SK-N-SH (cell line): ENCODE measurements at regions not wholly inside any gene's neighbourhood (a gene's known extent, or its start where the extent isn't known, plus 50 kb on each side); places are given as distances from the start of the nearest gene placed in this dataset.

ENCODE experiments used
- CTCF ChIA-PET: fragments of 300-600, 350-600 bp; formaldehyde crosslinking; extraction: SDS; loops from one replicate; lab custom pipeline; 2021; lab: Yijun Ruan, JAX
- POLR2A ChIA-PET: fragments of 350-600 bp; sonication (Branson Sonifier 250); formaldehyde crosslinking; extraction: SDS; loops from one replicate; lab custom pipeline; 2020; ENCODE audit warnings: antibody characterized with exemption, inconsistent platforms; lab: Yijun Ruan, JAX
- DNase-seq: peaks from one replicate; pipeline ENCODE4 v3.0.0; 2012
- H2AFZ ChIP-seq: fragments of 200-600 bp; sonication (generic); 2 replicates; pipeline ENCODE4 v1.8.1; 2016; ENCODE audit warnings: antibody characterized with exemption, mild to moderate bottlenecking, low read depth
- H3F3A ChIP-seq: fragments of 200-600 bp; sonication (generic); replicated peaks from 2 replicates; pipeline ENCODE3; 2016; ENCODE audit warnings: antibody characterized with exemption, mild to moderate bottlenecking; ENCODE audit not compliant: insufficient read depth
- H3K27ac ChIP-seq, 2 experiments: fragments of 200-500 bp in 1 of 2; fragments of 200-600 bp in 1 of 2; sonication (Bioruptor generic) in 1 of 2; sonication (generic), shearing (Covaris generic) in 1 of 2; 2 replicates each; pipeline versions ENCODE4 v1.5.1 to v1.6.1; 2014 to 2016; ENCODE audit warnings: low read depth in 2 of 2, inconsistent platforms in 1 of 2, low read length in 1 of 2, mild to moderate bottlenecking in 1 of 2, mixed read lengths in 1 of 2
- H3K27me3 ChIP-seq: fragments of 200-600 bp; sonication (generic), shearing (Covaris generic); 2 replicates; pipeline ENCODE4 v1.6.1; 2016; ENCODE audit warnings: mixed run types; ENCODE audit not compliant: insufficient read depth
- H3K36me3 ChIP-seq, 2 experiments: fragments of 200-500 bp in 1 of 2; fragments of 200-600 bp in 1 of 2; sonication (Bioruptor generic) in 1 of 2; sonication (generic) in 1 of 2; replicated peaks in 1 of 2; 2 replicates each; pipeline versions ENCODE3 to v1.5.1; 2014 to 2016; ENCODE audit warnings: low read length in 1 of 2, mild to moderate bottlenecking in 1 of 2; ENCODE audit not compliant: insufficient read depth in 2 of 2, control insufficient read depth in 1 of 2
- H3K4me1 ChIP-seq, 2 experiments: fragments of 200-500 bp in 1 of 2; fragments of 200-600 bp in 1 of 2; sonication (Bioruptor generic) in 1 of 2; sonication (generic), shearing (Covaris generic) in 1 of 2; 2 replicates each; pipeline versions ENCODE4 v1.5.1 to v1.6.1; 2014 to 2016; ENCODE audit warnings: low read depth in 1 of 2, low read length in 1 of 2, mixed run types in 1 of 2; ENCODE audit not compliant: insufficient read depth in 2 of 2, control insufficient read depth in 1 of 2
- H3K4me2 ChIP-seq: fragments of 200-600 bp; sonication (generic), shearing (Covaris generic); 2 replicates; pipeline ENCODE4 v1.6.1; 2017; ENCODE audit warnings: mixed run types
- H3K4me3 ChIP-seq, 2 experiments: fragments of 200-500 bp in 1 of 2; fragments of 200-600 bp in 1 of 2; sonication (Bioruptor generic) in 1 of 2; sonication (generic), shearing (Covaris generic) in 1 of 2; 2 replicates each; pipeline versions ENCODE4 v1.5.1 to v1.8.1; 2014 to 2016; ENCODE audit warnings: low read depth in 2 of 2, inconsistent platforms in 1 of 2, low read length in 1 of 2, mild to moderate bottlenecking in 1 of 2, mixed read lengths in 1 of 2, moderate library complexity in 1 of 2
- H3K79me2 ChIP-seq: fragments of 200-600 bp; sonication (generic); 2 replicates; pipeline ENCODE4 v1.8.1; 2017; ENCODE audit warnings: mild to moderate bottlenecking; ENCODE audit not compliant: insufficient read depth
- H3K9ac ChIP-seq: fragments of 200-600 bp; sonication (generic); 2 replicates; pipeline ENCODE4 v1.6.1; 2017; ENCODE audit warnings: mixed run types
- H3K9me2 ChIP-seq: fragments of 200-600 bp; sonication (generic); 2 replicates; pipeline ENCODE4 v1.6.1; 2017; ENCODE audit warnings: mixed run types
- H3K9me3 ChIP-seq: fragments of 200-600 bp; sonication (generic); 2 replicates; pipeline ENCODE4 v1.6.1; 2017; ENCODE audit warnings: mixed run types, mild to moderate bottlenecking, moderate library complexity
- H4K20me1 ChIP-seq: fragments of 200-600 bp; sonication (generic); 2 replicates; pipeline ENCODE4 v1.6.1; 2017; ENCODE audit warnings: mild to moderate bottlenecking, mixed run types; ENCODE audit not compliant: insufficient read depth
- CHD2 ChIP-seq: fragments of 150-350 bp; IDR thresholded peaks from 2 replicates; pipeline ENCODE4 v1.6.1; 2018; ENCODE audit warnings: low read length; ENCODE audit not compliant: partially characterized antibody
- CTCF ChIP-seq: fragments of 200-600 bp; sonication (generic); IDR thresholded peaks from 2 replicates; pipeline ENCODE4 v1.6.1; 2017; ENCODE audit warnings: antibody characterized with exemption, mild to moderate bottlenecking, moderate library complexity
- ELF1 ChIP-seq: IDR thresholded peaks from 2 replicates; pipeline ENCODE4 v1.4.0; 2012
- FOXJ3 ChIP-seq: sonication (generic); formaldehyde crosslinking; IDR thresholded peaks from 2 replicates; pipeline ENCODE4 v1.5.1; 2020; ENCODE audit warnings: mild to moderate bottlenecking, missing genetic modification reagents
- FOXM1 ChIP-seq: IDR thresholded peaks from 2 replicates; pipeline ENCODE4 v1.4.0; 2012; ENCODE audit warnings: low read depth, mild to moderate bottlenecking
- MEF2A ChIP-seq: IDR thresholded peaks from 2 replicates; pipeline ENCODE4 v1.4.0; 2012; ENCODE audit warnings: low read depth, borderline replicate concordance
- MXI1 ChIP-seq: IDR thresholded peaks from 2 replicates; pipeline ENCODE4 v1.6.1; 2012; ENCODE audit warnings: mild to moderate bottlenecking, low read depth, low read length, improper control_type of control experiment
- POLR2AphosphoS5 ChIP-seq: IDR thresholded peaks from 2 replicates; pipeline ENCODE4 v1.6.1; 2012; ENCODE audit warnings: low read depth, low read length
- RAD21 ChIP-seq: IDR thresholded peaks from 2 replicates; pipeline ENCODE4 v1.6.1; 2012; ENCODE audit warnings: mild to moderate bottlenecking, low read length
- RFX5 ChIP-seq: IDR thresholded peaks from 2 replicates; pipeline ENCODE4 v1.6.1; 2012; ENCODE audit warnings: mild to moderate bottlenecking, improper control_type of control experiment, low read length
- TEAD4 ChIP-seq: IDR thresholded peaks from 2 replicates; pipeline ENCODE4 v1.4.0; 2012; ENCODE audit warnings: mild to moderate bottlenecking, borderline replicate concordance; ENCODE audit not compliant: insufficient read depth
- YY1 ChIP-seq: IDR thresholded peaks from 2 replicates; pipeline ENCODE4 v1.4.0; 2012; ENCODE audit warnings: low read depth, mild to moderate bottlenecking
- WGBS: methylation state at CpG from one replicate; pipeline ENCODE4 v1.1.6; 2017; ENCODE audit warnings: low lambda C conversion rate; 5-methylcytosine and 5-hydroxymethylcytosine counted together
- TF ChIP-seq, protein P1 (sequence below): fragments of 150-350 bp; IDR thresholded peaks from 2 replicates; pipeline ENCODE4 v1.6.1; 2017; ENCODE audit warnings: antibody characterized with exemption, low read length, low read depth, borderline replicate concordance
- TF ChIP-seq, protein P2 (sequence below): IDR thresholded peaks from 2 replicates; pipeline ENCODE4 v1.6.1; 2012; ENCODE audit warnings: mild to moderate bottlenecking, low read depth, low read length, moderate library complexity

GRCh38 chr13:44015118-44015517 lies 135.4 kb downstream of the LACC1 start:
- WGBS: 85% methylated on average over 5 of the region's 5 CpGs
- no peaks in the 10 kb centered on the region for H3K79me2 ChIP-seq
- H4K20me1 ChIP-seq: no peaks in the 10 kb centered on the region
- H3K4me1 ChIP-seq: peaks cover 0 to 7% of the 10 kb centered on the region in 2 experiments; a peak in 2 of 4 replicates
- no peak overlapping the region for H2AFZ ChIP-seq
- H3K9ac ChIP-seq: no peak overlapping the region
- peaks cover 6% of the 10 kb centered on the region for H3F3A ChIP-seq
- CTCF ChIA-PET: interaction anchor here (0.9 to 1.5 kb wide), 3 partner anchors 17 to 110 kb away, joined by 3 to 4 read pairs (median 4); no protein-coding TSS in a partner anchor
- no peaks in the 10 kb centered on the region for H3K9me2 ChIP-seq
- POLR2A ChIA-PET: no interaction called here
- H3K4me2 ChIP-seq: no peak overlapping the region
- TF ChIP-seq ELF1 (no peak), TEAD4 (no peak), CTCF (no peak), FOXM1 (no peak), CHD2 (no peak), MEF2A (no peak), RFX5 (no peak), POLR2AphosphoS5 (no peak), YY1 (no peak), MXI1 (no peak), RAD21 (no peak), FOXJ3 (CRISPR knock-in tag) (no peak)
- TF ChIP-seq, protein P1, sequence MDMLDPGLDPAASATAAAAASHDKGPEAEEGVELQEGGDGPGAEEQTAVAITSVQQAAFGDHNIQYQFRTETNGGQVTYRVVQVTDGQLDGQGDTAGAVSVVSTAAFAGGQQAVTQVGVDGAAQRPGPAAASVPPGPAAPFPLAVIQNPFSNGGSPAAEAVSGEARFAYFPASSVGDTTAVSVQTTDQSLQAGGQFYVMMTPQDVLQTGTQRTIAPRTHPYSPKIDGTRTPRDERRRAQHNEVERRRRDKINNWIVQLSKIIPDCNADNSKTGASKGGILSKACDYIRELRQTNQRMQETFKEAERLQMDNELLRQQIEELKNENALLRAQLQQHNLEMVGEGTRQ: no peak
- TF ChIP-seq, protein P2, sequence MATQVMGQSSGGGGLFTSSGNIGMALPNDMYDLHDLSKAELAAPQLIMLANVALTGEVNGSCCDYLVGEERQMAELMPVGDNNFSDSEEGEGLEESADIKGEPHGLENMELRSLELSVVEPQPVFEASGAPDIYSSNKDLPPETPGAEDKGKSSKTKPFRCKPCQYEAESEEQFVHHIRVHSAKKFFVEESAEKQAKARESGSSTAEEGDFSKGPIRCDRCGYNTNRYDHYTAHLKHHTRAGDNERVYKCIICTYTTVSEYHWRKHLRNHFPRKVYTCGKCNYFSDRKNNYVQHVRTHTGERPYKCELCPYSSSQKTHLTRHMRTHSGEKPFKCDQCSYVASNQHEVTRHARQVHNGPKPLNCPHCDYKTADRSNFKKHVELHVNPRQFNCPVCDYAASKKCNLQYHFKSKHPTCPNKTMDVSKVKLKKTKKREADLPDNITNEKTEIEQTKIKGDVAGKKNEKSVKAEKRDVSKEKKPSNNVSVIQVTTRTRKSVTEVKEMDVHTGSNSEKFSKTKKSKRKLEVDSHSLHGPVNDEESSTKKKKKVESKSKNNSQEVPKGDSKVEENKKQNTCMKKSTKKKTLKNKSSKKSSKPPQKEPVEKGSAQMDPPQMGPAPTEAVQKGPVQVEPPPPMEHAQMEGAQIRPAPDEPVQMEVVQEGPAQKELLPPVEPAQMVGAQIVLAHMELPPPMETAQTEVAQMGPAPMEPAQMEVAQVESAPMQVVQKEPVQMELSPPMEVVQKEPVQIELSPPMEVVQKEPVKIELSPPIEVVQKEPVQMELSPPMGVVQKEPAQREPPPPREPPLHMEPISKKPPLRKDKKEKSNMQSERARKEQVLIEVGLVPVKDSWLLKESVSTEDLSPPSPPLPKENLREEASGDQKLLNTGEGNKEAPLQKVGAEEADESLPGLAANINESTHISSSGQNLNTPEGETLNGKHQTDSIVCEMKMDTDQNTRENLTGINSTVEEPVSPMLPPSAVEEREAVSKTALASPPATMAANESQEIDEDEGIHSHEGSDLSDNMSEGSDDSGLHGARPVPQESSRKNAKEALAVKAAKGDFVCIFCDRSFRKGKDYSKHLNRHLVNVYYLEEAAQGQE: no peak
- H3K36me3 ChIP-seq: no peaks in the 10 kb centered on the region
- H3K27ac ChIP-seq: no peak overlapping the region; a peak in 1 of 4 replicates
- no peaks in the 10 kb centered on the region for H3K9me3 ChIP-seq
- no peaks in the 10 kb centered on the region for H3K27me3 ChIP-seq
- DNase-seq: no peak
- no peak overlapping the region for H3K4me3 ChIP-seq
